ENCODE measurements at regions not wholly inside any gene's neighbourhood (a gene's known extent, or its start where the extent isn't known, plus 50 kb on each side); places are given as distances from the start of the nearest gene placed in this dataset.

DNA sequence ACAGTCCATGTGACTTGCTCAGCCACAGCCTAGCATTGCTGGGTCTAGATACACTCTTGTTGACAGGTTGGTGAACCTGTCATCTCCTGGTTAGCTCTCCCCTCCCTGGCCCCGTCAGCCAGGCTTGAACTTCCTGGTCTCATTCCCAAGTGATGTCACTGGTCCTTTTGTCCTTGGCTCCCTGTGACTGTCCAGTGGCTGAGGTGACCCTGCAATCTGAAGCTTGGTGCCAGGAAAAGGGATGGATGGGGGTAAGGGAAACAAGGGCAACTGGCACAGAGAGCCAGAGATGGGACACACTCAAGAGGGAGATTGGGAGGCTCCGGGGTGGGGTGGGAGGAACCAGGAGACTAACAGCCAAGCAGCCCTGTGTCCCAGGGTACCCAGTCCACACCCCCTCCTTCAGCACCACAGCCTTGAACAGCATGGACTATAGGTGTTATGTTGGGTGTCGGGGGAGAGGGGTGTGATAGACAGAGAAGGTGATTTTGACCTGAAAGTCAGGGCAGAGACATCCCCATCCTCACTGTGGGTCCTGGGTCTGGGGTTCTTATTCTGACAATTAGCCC is 63.8 kb upstream of the THY1 start:
- Histone ChIP-seq H3K27ac (replicated peaks in 1 of 4) (no peak overlapping the region), H3K9me3 (no peaks in the 10 kb centered on the region), H3K27me3 (peaks cover 0 to 10% (median 0%) of the 10 kb centered on the region in 4 donors), H3K4me1 (peaks cover 0 to 3% (median under 1%) of the 10 kb centered on the region in 4 donors), H3K36me3 (no peaks in the 10 kb centered on the region), H3K4me3 (no peak overlapping the region)
- intact Hi-C loops (cut with DNase I): loop anchor here (10.0 kb wide), 1 partner anchor 178 kb away; no protein-coding TSS in a partner anchor
- WGBS: 74% methylated on average over 3 of the region's 3 CpGs
- TF ChIP-seq EP300 (IDR thresholded peaks at IDR 0.05) (no peak), POLR2A (IDR thresholded peaks at IDR 0.05; ENCODE audit: low read depth) (no peak), POLR2AphosphoS5 (IDR thresholded peaks at IDR 0.05) (no peak)
- TF ChIP-seq, protein P1, sequence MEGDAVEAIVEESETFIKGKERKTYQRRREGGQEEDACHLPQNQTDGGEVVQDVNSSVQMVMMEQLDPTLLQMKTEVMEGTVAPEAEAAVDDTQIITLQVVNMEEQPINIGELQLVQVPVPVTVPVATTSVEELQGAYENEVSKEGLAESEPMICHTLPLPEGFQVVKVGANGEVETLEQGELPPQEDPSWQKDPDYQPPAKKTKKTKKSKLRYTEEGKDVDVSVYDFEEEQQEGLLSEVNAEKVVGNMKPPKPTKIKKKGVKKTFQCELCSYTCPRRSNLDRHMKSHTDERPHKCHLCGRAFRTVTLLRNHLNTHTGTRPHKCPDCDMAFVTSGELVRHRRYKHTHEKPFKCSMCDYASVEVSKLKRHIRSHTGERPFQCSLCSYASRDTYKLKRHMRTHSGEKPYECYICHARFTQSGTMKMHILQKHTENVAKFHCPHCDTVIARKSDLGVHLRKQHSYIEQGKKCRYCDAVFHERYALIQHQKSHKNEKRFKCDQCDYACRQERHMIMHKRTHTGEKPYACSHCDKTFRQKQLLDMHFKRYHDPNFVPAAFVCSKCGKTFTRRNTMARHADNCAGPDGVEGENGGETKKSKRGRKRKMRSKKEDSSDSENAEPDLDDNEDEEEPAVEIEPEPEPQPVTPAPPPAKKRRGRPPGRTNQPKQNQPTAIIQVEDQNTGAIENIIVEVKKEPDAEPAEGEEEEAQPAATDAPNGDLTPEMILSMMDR (IDR thresholded peaks at IDR 0.05): no peak
- DNase-seq (ENCODE audit: extremely low spot score): no peak

DNA sequence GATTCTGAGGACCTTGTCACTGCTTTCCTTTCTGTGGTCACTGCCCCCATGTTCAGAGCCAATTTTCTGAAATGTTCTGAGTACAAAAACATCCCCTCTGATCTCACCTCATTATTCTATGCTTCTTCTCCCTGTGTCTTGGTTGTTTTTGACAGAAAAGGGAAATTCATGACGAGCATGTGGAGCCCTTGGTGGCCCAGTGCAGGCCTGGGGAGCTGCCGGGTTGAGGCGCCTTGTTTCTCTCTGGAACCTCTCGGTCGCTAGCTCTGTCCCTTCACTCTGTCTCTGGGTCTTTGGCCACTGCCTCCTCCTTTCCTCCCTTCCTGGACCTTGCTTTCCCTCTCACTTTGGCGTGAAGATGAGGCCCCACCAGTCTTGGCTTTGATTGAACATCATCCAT is 63.0 kb upstream of the THY1 start:
- DNase-seq (ENCODE audit: extremely low spot score): no peak
- intact Hi-C loops (cut with DNase I): loop anchor here (10.0 kb wide), 1 partner anchor 179 kb away; no protein-coding TSS in a partner anchor
- Histone ChIP-seq H3K4me1 (peaks cover 3 to 11% (median 7%) of the 10 kb centered on the region in 4 donors), H3K27me3 (peaks cover 0 to 14% (median 0%) of the 10 kb centered on the region in 4 donors), H3K27ac (replicated peaks in 1 of 4) (no peak overlapping the region), H3K36me3 (no peaks in the 10 kb centered on the region), H3K9me3 (no peaks in the 10 kb centered on the region), H3K4me3 (no peak overlapping the region)
- TF ChIP-seq, protein P1 (IDR thresholded peaks at IDR 0.05): no peak
- TF ChIP-seq POLR2AphosphoS5 (IDR thresholded peaks at IDR 0.05) (no peak), EP300 (IDR thresholded peaks at IDR 0.05) (no peak), POLR2A (IDR thresholded peaks at IDR 0.05; ENCODE audit: low read depth) (no peak)
- WGBS: 76% methylated on average over 5 of the region's 6 CpGs

DNA sequence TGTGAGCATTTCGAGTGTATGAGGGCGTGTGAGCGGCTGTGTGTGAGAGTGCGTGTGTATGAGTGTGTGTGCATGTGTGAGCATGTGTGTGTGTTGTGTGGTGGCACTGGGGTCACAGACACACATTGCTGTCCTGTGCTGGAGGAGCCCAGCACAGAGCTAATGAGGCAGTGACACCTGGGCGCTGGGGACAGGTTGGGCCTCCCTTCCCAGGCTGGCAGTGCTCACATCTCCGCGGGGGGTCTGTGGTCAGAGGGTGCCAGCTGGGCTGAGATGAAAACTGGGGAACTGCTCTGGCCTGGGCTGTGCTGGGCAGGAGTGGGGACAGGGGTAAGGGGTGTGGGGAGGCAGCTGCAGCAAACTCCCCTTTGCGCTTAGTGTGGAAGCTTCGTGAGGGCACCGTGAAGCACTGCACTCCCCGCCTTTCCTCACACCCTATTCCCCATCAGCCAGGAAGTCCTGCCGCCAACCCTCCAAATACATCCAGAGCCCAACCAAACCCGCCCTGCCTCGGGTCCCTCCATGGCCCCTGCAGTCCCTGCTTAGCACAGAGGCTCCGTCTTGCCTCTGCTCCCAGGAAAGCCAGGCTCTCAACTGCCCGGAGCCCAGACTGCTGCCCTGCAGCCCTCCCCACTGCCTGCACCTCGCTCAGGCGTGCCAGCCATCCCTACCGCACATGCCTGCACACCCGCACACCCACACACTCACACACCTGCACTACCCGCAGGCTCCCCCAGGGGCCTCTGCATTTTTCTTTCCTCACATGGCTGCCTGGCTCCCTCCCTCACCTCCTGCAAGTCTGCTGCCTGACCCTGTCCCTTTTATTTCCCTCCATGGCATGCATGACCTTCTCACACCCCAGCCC is 62.0 kb upstream of the THY1 start:
- intact Hi-C loops (cut with DNase I): loop anchor here (5.0 to 10.0 kb wide), 4 partner anchors 180 to 622 kb away; partner anchors contain the start of gene NECTIN1
- peak; percentile 84 for DNase-seq (ENCODE audit: extremely low spot score)

DNA sequence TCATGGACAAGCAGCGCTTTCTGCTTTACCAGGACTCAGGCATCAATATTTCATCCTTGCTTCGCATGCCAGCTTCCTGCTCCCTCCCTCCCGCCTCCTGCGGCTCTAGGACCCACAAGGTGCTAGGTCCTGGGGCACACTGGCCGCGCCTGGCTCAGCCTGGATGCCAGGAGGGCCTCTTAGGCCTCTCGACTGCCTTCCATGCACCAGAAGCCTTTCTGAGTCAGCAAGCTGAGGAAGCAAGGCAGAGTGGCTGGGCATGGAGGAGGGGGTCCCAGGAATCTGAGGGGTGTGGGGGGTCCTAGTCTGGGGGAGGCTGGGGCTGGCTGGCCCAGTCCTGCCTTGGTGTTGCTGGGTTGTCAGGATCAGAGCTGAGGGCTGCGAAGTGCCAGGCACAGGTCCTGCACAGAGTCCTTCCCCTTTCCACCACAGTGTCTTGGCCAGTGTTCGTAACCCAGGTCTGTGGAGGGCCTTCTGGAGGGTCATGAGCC is 61.0 kb upstream of the THY1 start:
- Histone ChIP-seq H3K27ac (replicated peaks in 1 of 4) (no peak overlapping the region), H3K9me3 (no peaks in the 10 kb centered on the region), H3K36me3 (no peaks in the 10 kb centered on the region), H3K27me3 (peaks cover 0 to 14% (median 0%) of the 10 kb centered on the region in 4 donors), H3K4me3 (no peak overlapping the region), H3K4me1 (peaks cover 3 to 15% (median 10%) of the 10 kb centered on the region in 4 donors)
- 96% methylated on average over 9 of the region's 9 CpGs for WGBS
- no peak for DNase-seq (ENCODE audit: extremely low spot score)
- intact Hi-C loops (cut with DNase I): loop anchor here (5.0 to 10.0 kb wide), 4 partner anchors 181 to 623 kb away; partner anchors contain the start of gene NECTIN1
- TF ChIP-seq POLR2A (IDR thresholded peaks at IDR 0.05; ENCODE audit: low read depth) (no peak), EP300 (IDR thresholded peaks at IDR 0.05) (no peak), POLR2AphosphoS5 (IDR thresholded peaks at IDR 0.05) (no peak)
- TF ChIP-seq, protein P1 (IDR thresholded peaks at IDR 0.05): no peak

More for the DNA sequence above, 62.0 kb upstream of the THY1 start:
- TF ChIP-seq EP300 (IDR thresholded peaks at IDR 0.05): no peak
- no peak for TF ChIP-seq POLR2AphosphoS5 (IDR thresholded peaks at IDR 0.05)
- no peak for TF ChIP-seq POLR2A (IDR thresholded peaks at IDR 0.05; ENCODE audit: low read depth)
- TF ChIP-seq, protein P1 (IDR thresholded peaks at IDR 0.05): no peak
- Histone ChIP-seq H3K9me3 (no peaks in the 10 kb centered on the region), H3K36me3 (no peaks in the 10 kb centered on the region), H3K4me3 (no peak overlapping the region), H3K27me3 (peaks cover 0 to 14% (median 0%) of the 10 kb centered on the region in 4 donors), H3K4me1 (peaks cover 3 to 15% (median 10%) of the 10 kb centered on the region in 4 donors), H3K27ac (replicated peaks in 1 of 4) (no peak overlapping the region)
- 85% methylated on average over 21 of the region's 21 CpGs for WGBS
